ENCODE measurements at regions not wholly inside any gene's neighbourhood (a gene's known extent, or its start where the extent isn't known, plus 50 kb on each side); places are given as distances from the start of the nearest gene placed in this dataset.

DNA sequence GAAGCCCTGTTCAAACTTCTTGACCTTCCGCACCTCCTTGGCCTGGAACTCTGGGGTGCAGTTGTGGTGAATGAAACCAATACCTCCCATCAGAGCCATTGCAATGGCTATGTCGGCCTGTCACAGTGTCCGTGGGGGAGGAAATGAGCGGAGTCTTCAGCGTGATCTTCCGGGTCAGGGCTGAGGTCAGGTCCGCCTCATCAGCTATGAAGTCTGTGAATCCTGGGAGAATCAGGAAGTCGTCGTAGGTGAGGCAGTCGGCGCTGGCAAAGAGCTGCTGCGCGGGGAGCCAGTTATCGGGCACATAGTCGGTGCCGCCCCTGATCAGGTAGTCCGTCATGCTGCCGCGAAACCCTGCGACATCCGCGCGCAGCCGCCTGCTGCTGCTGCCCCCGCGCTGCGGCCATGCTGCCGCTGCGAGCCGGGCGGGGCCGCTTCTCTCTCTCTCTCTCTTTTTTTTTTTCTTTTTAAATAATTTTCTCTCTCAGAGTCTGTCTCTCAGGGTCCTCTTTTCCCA, 154.1 kb upstream of the ZSWIM2 start:
- no peaks in the 10 kb centered on the region for H3K9me3 Mint-ChIP-seq
- no peaks in the 10 kb centered on the region for H3K36me3 Mint-ChIP-seq (ENCODE audit: low read depth)
- H3K4me1 Mint-ChIP-seq: no peaks in the 10 kb centered on the region
- TF ChIP-seq, protein P1, sequence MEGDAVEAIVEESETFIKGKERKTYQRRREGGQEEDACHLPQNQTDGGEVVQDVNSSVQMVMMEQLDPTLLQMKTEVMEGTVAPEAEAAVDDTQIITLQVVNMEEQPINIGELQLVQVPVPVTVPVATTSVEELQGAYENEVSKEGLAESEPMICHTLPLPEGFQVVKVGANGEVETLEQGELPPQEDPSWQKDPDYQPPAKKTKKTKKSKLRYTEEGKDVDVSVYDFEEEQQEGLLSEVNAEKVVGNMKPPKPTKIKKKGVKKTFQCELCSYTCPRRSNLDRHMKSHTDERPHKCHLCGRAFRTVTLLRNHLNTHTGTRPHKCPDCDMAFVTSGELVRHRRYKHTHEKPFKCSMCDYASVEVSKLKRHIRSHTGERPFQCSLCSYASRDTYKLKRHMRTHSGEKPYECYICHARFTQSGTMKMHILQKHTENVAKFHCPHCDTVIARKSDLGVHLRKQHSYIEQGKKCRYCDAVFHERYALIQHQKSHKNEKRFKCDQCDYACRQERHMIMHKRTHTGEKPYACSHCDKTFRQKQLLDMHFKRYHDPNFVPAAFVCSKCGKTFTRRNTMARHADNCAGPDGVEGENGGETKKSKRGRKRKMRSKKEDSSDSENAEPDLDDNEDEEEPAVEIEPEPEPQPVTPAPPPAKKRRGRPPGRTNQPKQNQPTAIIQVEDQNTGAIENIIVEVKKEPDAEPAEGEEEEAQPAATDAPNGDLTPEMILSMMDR (IDR thresholded peaks at IDR 0.05): no peak
- DNase-seq: no peak
- no peaks in the 10 kb centered on the region for H3K27me3 Mint-ChIP-seq (ENCODE audit: low read depth, poor library complexity)
- H3K4me3 Mint-ChIP-seq: no peak overlapping the region
- H3K27ac Mint-ChIP-seq: no peak overlapping the region

DNA sequence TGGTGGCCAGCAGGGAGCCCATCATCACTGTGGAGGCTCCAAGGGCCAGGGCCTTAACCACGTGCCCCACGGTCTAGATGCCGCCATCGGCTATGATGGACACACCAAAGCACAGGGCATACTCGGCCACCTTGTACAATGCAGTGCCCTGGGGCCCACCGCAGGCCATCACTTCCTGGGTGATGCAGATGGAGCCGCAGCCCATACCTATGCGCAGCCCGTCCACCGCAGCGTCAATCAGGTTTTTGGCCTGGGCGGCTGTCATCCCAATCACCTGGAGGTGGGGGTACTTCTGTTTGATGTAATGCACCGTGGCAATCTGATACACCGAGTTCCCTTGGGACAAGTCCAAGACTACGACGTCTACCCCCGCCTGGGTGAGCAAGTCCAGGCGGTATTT, 153.3 kb upstream of the ZSWIM2 start:
- H3K4me3 Mint-ChIP-seq: no peak overlapping the region
- no peaks in the 10 kb centered on the region for H3K27me3 Mint-ChIP-seq (ENCODE audit: low read depth, poor library complexity)
- H3K4me1 Mint-ChIP-seq: no peaks in the 10 kb centered on the region
- no peak overlapping the region for H3K27ac Mint-ChIP-seq
- no peaks in the 10 kb centered on the region for H3K36me3 Mint-ChIP-seq (ENCODE audit: low read depth)
- DNase-seq: no peak
- TF ChIP-seq, protein P1 (IDR thresholded peaks at IDR 0.05): no peak
- no peaks in the 10 kb centered on the region for H3K9me3 Mint-ChIP-seq

DNA sequence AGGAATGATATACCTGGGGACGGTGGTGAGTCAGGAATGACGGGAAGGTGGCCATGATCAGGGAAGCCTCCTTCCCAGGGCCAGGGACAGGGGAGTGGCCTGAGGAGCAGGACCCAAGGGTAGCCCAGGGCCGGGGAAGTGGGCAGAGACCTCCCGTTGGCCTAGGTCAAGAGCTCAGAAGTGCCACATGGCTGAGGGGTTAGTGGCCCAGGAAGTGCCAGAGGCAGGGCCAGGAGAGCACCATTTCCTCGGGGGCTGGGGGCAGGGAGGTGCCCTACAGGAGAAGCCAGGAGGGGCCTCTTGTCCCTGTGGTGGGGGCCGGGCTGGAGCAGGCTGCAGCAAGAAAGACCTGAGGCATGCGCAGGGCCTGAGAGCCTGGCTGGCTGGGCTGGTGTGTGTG, 152.3 kb upstream of the ZSWIM2 start:
- Mint-ChIP-seq H3K27me3 (ENCODE audit: low read depth, poor library complexity) (no peaks in the 10 kb centered on the region), H3K27ac (no peak overlapping the region), H3K9me3 (no peaks in the 10 kb centered on the region), H3K36me3 (ENCODE audit: low read depth) (no peaks in the 10 kb centered on the region), H3K4me1 (no peaks in the 10 kb centered on the region), H3K4me3 (no peak overlapping the region)
- TF ChIP-seq, protein P1 (IDR thresholded peaks at IDR 0.05): no peak
- DNase-seq: no peak

DNA sequence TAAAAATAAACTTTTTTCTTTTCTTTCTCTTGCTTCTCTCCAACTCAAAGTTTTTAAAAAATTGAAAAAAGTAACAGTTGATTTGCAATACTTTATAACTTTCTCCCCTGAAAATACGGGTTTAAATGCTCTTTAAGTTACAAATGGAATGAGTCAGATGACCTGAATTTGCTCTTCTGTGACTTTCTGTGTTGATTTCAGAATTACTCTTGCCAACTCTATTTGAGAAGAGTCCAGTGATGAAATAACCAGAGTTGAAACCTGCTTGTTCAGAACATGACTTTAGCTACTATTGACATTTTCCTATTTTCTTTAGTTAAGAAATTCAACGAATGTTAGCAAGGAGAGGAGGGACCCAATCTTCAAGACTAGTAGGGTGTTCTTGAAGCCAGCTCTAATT, 146.1 kb upstream of the ZSWIM2 start:
- Mint-ChIP-seq H3K9me3 (no peaks in the 10 kb centered on the region), H3K4me3 (no peak overlapping the region), H3K4me1 (no peaks in the 10 kb centered on the region), H3K27ac (no peak overlapping the region), H3K36me3 (ENCODE audit: low read depth) (no peaks in the 10 kb centered on the region), H3K27me3 (ENCODE audit: low read depth, poor library complexity) (no peaks in the 10 kb centered on the region)
- DNase-seq: no peak
- TF ChIP-seq, protein P1 (IDR thresholded peaks at IDR 0.05): no peak

DNA sequence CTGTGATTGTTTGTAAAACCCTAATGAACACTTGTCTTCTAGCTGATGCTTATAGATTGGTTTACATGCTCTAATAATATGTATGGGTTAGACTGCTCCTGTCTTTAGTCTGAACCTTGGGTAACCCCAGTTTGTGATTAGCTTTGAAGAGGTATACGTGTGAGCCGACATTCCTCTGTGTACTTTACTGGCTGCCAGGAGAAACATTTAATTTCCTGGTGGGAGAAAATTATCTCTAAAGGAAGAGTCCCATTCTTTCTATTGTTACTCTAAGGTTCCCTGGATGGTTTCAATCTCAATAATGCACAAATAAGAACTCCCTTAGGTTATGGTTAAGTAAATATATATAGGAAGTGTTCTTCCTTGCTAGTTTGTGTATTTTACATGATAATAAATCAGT, 143.6 kb upstream of the ZSWIM2 start:
- H3K36me3 Mint-ChIP-seq (ENCODE audit: low read depth): no peaks in the 10 kb centered on the region
- H3K4me1 Mint-ChIP-seq: no peaks in the 10 kb centered on the region
- peaks cover 15% of the 10 kb centered on the region for H3K9me3 Mint-ChIP-seq
- no peaks in the 10 kb centered on the region for H3K27me3 Mint-ChIP-seq (ENCODE audit: low read depth, poor library complexity)
- TF ChIP-seq, protein P1 (IDR thresholded peaks at IDR 0.05): no peak
- H3K4me3 Mint-ChIP-seq: no peak overlapping the region
- no peak overlapping the region for H3K27ac Mint-ChIP-seq
- DNase-seq: no peak

DNA sequence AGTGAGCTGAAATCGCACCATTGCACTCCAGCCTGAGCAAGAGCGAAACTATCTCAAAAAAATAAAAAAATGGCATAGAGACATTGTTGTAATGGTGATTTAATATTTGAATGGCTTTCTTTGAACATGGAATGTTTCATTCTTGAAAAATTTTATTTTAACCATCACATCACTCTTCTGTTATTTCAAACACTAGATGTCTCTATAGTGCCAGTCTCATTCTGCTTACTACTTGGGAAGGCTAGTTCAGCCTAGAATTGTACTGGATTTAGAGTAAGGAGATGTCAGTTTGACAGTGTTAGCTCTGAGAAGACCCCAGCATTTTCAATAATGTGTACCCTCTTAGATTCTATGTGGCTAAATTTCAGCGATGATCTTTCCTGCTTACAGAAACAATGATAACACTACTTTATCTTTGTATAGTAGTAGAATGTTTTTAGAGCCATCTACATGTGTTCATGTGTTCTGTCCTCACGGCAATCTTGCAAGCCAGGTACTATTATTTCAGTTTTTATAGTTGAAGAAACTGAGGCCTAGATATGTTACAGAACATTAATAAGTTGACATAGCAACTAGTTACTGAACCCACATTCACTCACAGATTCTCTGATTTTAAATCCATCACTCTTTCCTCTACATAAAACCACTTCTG, 142.9 kb upstream of the ZSWIM2 start:
- Mint-ChIP-seq H3K27me3 (ENCODE audit: low read depth, poor library complexity) (no peaks in the 10 kb centered on the region), H3K9me3 (peaks cover 22% of the 10 kb centered on the region), H3K4me3 (no peak overlapping the region), H3K36me3 (ENCODE audit: low read depth) (no peaks in the 10 kb centered on the region), H3K27ac (no peak overlapping the region), H3K4me1 (no peaks in the 10 kb centered on the region)
- TF ChIP-seq, protein P1 (IDR thresholded peaks at IDR 0.05): no peak
- no peak for DNase-seq

All from nephron progenitor cell (in vitro differentiated cells).